Coronary artery (tissue), 2 donors: ENCODE measurements at regions not wholly inside any gene's neighbourhood (a gene's known extent, or its start where the extent isn't known, plus 50 kb on each side); places are given as distances from the start of the nearest gene placed in this dataset.

Experiments used
- DNase-seq: peaks from one replicate; pipeline ENCODE4 v3.0.0-alpha.2; 2017; ENCODE audit warnings: low spot score
- H3K27ac ChIP-seq, 2 donors: fragments of 200-600 bp; sonication (generic); one replicate each; pipeline ENCODE4 v1.5.1; 2016 to 2019
- H3K4me3 ChIP-seq: fragments of 200-600 bp; sonication (generic); 2 replicates; pipeline ENCODE4 v1.5.1; 2016; ENCODE audit warnings: mild to moderate bottlenecking, moderate library complexity
- TF ChIP-seq, protein P1 (sequence below): fragments of 200-600 bp; sonication (generic); IDR thresholded peaks from one replicate; pipeline ENCODE4 v1.5.1; 2019; ENCODE audit warnings: antibody characterized with exemption

DNA sequence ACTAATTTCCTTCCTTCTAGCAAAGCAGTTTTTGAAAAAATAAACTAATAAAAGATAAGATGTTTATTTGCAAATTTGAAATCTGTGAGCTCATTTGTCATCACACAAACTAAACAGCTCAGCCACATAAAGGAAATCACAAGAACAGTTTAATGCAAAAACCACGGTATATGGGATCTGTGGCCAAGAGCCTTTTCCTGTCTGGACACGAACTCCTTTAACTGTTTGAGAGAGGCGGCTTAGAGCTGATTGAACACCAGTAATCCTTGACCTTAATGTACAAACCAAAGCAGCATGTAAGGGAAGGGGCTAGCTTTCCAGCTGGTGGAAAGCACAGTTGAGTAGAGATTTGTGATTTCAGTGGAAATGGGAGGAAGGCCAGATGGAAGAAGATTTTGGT, 66.3 kb upstream of the SPINK5 start:
- no peak for DNase-seq
- TF ChIP-seq, protein P1, sequence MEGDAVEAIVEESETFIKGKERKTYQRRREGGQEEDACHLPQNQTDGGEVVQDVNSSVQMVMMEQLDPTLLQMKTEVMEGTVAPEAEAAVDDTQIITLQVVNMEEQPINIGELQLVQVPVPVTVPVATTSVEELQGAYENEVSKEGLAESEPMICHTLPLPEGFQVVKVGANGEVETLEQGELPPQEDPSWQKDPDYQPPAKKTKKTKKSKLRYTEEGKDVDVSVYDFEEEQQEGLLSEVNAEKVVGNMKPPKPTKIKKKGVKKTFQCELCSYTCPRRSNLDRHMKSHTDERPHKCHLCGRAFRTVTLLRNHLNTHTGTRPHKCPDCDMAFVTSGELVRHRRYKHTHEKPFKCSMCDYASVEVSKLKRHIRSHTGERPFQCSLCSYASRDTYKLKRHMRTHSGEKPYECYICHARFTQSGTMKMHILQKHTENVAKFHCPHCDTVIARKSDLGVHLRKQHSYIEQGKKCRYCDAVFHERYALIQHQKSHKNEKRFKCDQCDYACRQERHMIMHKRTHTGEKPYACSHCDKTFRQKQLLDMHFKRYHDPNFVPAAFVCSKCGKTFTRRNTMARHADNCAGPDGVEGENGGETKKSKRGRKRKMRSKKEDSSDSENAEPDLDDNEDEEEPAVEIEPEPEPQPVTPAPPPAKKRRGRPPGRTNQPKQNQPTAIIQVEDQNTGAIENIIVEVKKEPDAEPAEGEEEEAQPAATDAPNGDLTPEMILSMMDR = no peak
- no peak overlapping the region for H3K4me3 ChIP-seq
- no peak overlapping the region for H3K27ac ChIP-seq

DNA sequence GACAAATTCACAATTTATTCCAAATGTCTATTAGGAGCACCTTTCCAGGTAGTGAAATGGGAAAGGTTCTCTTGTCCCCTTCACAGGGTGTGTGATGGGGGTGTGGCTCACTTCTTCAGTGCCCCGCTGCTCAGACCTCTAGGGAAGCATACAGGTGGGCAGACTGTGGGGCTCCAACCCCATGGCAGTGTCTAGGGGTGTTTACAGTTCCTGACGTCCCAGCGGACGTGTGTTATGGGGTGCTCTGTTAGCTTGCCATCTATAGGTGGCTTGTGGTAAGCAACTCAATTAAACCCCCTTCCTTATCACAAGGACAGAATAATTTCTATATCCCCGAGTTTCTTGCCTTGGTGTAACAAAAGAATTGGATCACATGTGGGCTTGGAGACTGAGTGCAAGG, 67.4 kb upstream of the SPINK5 start:
- TF ChIP-seq, protein P1 = no peak
- no peak for DNase-seq
- Histone ChIP-seq H3K27ac (no peak overlapping the region), H3K4me3 (no peak overlapping the region)

DNA sequence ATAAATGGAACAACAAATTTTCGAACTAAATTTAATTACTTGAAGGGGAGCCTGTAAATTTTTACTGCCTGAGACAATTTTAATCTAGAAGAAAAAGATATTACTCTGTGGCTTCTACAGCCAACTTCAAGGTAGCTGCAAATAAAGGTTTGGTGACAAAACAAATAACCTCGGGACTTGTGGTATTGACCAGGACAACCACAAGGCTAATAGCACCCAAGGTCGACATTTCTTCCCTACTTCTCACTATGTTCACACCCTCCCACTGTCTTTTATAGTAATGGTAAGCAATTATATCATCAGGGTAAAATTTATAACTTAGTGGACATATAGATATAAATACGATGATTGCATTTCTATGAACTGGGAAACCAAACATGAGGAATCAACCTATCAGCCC, 67.9 kb upstream of the SPINK5 start:
- DNase-seq = no peak
- TF ChIP-seq, protein P1 = no peak
- H3K4me3 ChIP-seq = no peak overlapping the region
- no peak overlapping the region for H3K27ac ChIP-seq

DNA sequence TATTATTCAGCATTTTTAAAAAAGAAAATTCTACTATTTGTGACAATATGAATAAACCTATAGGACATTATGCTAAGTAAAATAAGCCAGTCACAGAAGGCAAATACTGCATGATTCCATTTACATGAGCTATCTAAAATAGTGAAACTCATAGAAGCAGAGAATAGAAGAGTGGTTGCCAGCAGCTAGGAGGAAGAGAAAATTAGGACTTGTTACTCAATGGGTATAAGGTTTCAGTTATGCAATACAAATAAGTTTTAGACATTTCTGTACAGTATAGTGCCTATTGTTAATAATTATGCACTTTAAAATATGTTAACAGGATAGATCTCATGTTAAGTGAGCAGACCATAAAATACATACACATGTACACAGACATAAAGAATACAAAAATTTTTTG, 73.8 kb upstream of the SPINK5 start:
- Histone ChIP-seq H3K4me3 (no peak overlapping the region), H3K27ac (no peak overlapping the region)
- DNase-seq = no peak
- TF ChIP-seq, protein P1 = no peak

DNA sequence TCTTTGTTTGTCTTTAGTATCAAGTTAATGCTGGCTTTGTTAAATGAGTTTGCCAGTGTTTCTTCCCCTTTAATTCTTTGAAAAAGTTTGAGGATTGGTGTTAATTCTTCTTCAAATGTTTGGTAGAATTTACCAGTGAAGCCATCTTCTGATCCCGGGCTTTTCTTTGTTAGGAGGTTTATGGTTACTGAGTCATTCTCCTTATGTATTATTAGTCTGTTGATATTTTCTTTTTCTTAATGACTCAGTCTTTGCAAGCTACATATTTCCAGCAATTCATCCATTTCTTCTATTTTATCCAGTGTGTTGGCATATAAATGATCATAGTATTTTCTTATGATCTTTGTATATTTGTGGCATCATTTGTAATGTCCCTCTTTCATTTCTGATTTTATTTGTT, 74.5 kb upstream of the SPINK5 start:
- Histone ChIP-seq H3K4me3 (no peak overlapping the region), H3K27ac (no peak overlapping the region)
- TF ChIP-seq, protein P1 = no peak
- no peak for DNase-seq

DNA sequence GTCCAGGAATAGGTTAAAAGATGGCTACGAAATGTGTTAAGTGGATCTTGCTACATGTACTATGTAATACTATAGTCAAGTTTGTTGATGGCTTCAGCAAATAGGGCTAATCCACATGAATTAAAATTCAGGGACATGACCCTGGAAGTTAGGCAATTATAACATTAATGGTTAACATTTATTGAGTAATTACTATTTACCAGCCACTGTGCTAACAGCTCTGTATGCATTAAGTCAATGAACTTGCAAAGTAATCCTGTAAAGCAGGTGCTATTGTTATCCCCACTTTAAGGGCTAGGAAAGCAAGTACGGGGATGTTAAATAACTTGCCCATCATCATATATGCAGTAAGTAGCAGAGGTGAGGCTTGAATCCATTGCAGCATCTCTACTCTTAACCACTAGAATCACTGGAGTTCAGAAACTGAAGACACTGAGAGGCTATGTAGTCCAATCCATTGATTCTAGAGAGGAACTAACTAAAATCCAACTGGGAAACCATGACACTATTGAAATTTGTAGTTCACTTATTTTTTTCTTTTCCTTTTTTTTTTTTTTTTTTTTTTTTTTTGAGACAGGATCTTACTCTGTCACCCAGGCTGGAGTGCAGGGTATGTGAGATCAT, 77.5 kb upstream of the SPINK5 start:
- TF ChIP-seq, protein P1 = no peak
- no peak for DNase-seq
- H3K27ac ChIP-seq = no peak overlapping the region
- no peak overlapping the region for H3K4me3 ChIP-seq

DNA sequence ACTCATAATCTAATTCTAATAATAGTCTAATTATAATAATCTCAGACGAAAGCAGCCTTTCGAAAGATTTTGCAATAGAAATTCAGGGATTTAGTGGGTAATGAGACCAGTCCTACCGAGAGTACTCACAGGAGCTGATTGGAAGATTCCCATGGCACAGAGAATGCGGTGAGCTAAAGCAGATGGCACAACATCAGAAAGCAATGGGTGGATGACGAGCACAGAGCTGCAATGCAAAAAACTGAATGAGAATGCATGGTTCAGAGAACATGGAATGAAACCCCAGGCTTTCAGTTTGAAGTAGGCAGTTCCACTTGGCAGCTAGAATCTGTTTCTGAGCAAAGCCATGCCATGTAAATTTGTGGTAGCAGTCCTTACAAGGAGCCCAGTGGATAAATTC, 78.2 kb upstream of the SPINK5 start:
- Histone ChIP-seq H3K4me3 (no peak overlapping the region), H3K27ac (no peak overlapping the region)
- TF ChIP-seq, protein P1 = no peak
- no peak for DNase-seq
